Neural progenitor cell (in vitro differentiated cells): ENCODE measurements at regions not wholly inside any gene's neighbourhood (a gene's known extent, or its start where the extent isn't known, plus 50 kb on each side); places are given as distances from the start of the nearest gene placed in this dataset.

ENCODE experiments used
- CTCF ChIP-seq: fragments of 200-600 bp; sonication (generic); IDR thresholded peaks from 2 replicates; pipeline ENCODE4 v1.5.1; 2017; ENCODE audit warnings: antibody characterized with exemption, mild to moderate bottlenecking
- EZH2 ChIP-seq: fragments of 200-600 bp; sonication (generic); IDR thresholded peaks from 2 replicates; pipeline ENCODE4 v1.6.1; 2017; ENCODE audit warnings: antibody characterized with exemption, mild to moderate bottlenecking, moderate library complexity

GRCh38 chr5:3490957-3491507, 104.6 kb upstream of the IRX1 start:
- TF ChIP-seq CTCF (no peak), EZH2 (no peak)
